AG04450 (cell line): ENCODE measurements at regions not wholly inside any gene's neighbourhood (a gene's known extent, or its start where the extent isn't known, plus 50 kb on each side); places are given as distances from the start of the nearest gene placed in this dataset. TPM values are rescaled to one million over a fixed set of nuclear protein-coding genes. Genes with fewer than 3 reads are reported as not detected.
A peak's percentile ranks its signal among the peaks of the same experiment; 100 is the strongest.

Experiments
- CTCF ChIA-PET: fragments of 300-600, 350-600 bp; formaldehyde crosslinking; extraction: SDS; loops from one replicate; lab custom pipeline; 2022; ENCODE audit warnings: antibody characterized with exemption, inconsistent platforms; lab: Charles Lee
- POLR2A ChIA-PET: fragments of 350-600 bp; formaldehyde crosslinking; extraction: SDS; loops from one replicate; lab custom pipeline; 2021; ENCODE audit warnings: antibody characterized with exemption, inconsistent platforms; lab: Yijun Ruan, JAX
- DNase-seq: peaks from one replicate; pipeline ENCODE4 v3.0.0-alpha.2; 2011; ENCODE audit warnings: low read depth, low spot score
- H3K27ac ChIP-seq: one replicate; pipeline ENCODE4 v1.5.1; 2012; ENCODE audit warnings: low read depth, low read length, control low read depth
- H3K27me3 ChIP-seq: one replicate; pipeline ENCODE4 v1.6.0; 2012; ENCODE audit warnings: low read length; ENCODE audit not compliant: control insufficient read depth, insufficient read depth
- H3K4me3 ChIP-seq: 2 replicates; pipeline ENCODE4 v1.5.1; 2011; ENCODE audit warnings: mild to moderate bottlenecking, low read depth, low read length, control low read depth
- H3K9me3 ChIP-seq: 2 replicates; pipeline ENCODE4 v1.5.1; 2012; ENCODE audit warnings: low read length; ENCODE audit not compliant: control insufficient read depth, insufficient read depth
- CTCF ChIP-seq: IDR thresholded peaks from 2 replicates; pipeline ENCODE4 v1.5.1; 2011; ENCODE audit warnings: low read depth, low read length, control low read depth, inconsistent platforms
- small RNA-seq: library from RNA; depleted of rRNA; stranded (forward); fragments of <200 nt; gene quantifications from one replicate; pipeline ENCODE3, GENCODE V24; 2012; ENCODE audit warnings: low read depth; ENCODE audit not compliant: insufficient read length

DNA sequence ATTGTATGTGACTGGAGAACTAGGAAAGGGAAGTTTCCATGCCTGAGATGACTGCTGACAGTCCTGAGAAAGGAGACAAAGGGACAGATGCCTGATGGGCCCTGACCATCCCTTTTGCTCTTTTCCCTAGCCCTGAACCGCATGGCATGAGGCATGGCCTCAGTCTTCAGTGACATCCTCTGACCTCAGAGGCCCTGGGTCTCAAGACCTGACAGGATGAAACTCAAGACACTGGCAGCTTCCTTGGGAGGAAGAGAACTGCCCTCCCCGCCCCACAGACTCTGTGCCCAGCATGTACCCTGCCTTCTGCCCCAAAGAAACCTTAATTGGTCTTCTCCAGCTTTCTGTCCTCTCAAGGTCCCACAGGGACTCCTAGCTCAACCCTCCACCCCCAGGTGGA, 444.1 kb downstream of the SOX6 start:
- no peak overlapping the region for H3K4me3 ChIP-seq
- ChIA-PET CTCF (no interaction called here), POLR2A (no interaction called here)
- no peak for DNase-seq
- H3K27me3 ChIP-seq: peaks cover 2% of the 10 kb centered on the region
- TF ChIP-seq CTCF: no peak
- H3K9me3 ChIP-seq: no peaks in the 10 kb centered on the region
- no peak overlapping the region for H3K27ac ChIP-seq

- no peak for TF ChIP-seq CTCF
- H3K9me3 ChIP-seq: no peaks in the 10 kb centered on the region
- no peak overlapping the region for H3K27ac ChIP-seq
- CTCF ChIA-PET: interaction anchor here (0.7 to 1.1 kb wide), 2 partner anchors 36 to 73 kb away, joined by 3 read pairs; no protein-coding TSS in a partner anchor
- H3K27me3 ChIP-seq: peaks cover 2% of the 10 kb centered on the region
- H3K4me3 ChIP-seq: no peak overlapping the region
- POLR2A ChIA-PET: no interaction called here
- no peak for DNase-seq
Measured at GRCh38 chr11:15912825-15913224, 443.5 kb downstream of the SOX6 start.

GRCh38 chr11:15913261-15913660, 443.1 kb downstream of the SOX6 start:
- H3K9me3 ChIP-seq: no peaks in the 10 kb centered on the region
- CTCF ChIA-PET: interaction anchor here (0.7 to 1.1 kb wide), 2 partner anchors 37 to 74 kb away, joined by 3 read pairs; no protein-coding TSS in a partner anchor
- peak; percentile 33; the same call in 1 of the 2 replicates for TF ChIP-seq CTCF
- no peak overlapping the region for H3K4me3 ChIP-seq
- H3K27me3 ChIP-seq: peaks cover 2% of the 10 kb centered on the region
- H3K27ac ChIP-seq: no peak overlapping the region
- DNase-seq: no peak
- POLR2A ChIA-PET: no interaction called here

Small RNA genes in the stretch of these regions (small RNA-seq; reads per million reads assigned to genes)
- gene RF00324: not detected
